ENCODE measurements at regions not wholly inside any gene's neighbourhood (a gene's known extent, or its start where the extent isn't known, plus 50 kb on each side); places are given as distances from the start of the nearest gene placed in this dataset.
A peak's percentile ranks its signal among the peaks of the same experiment; 100 is the strongest.
"Not testable (repeated sequence)": the region's sequence is repeated elsewhere in the genome, so short reads cannot be mapped to it uniquely, and the experiment has no call there.

GRCh38 chr21:13980115-13980662, 230.6 kb downstream of the LIPI start:
- not testable (repeated sequence) for H3K36me3 ChIP-seq (ENCODE audit: control insufficient read depth in 5 of 5, insufficient read depth in 5 of 5, low read length in 5 of 5); H3K9me3 ChIP-seq (ENCODE audit: control insufficient read depth in 5 of 5, low read length in 5 of 5); H3K27ac ChIP-seq (ENCODE audit: low read depth, low read length); H3K9ac ChIP-seq (ENCODE audit: low read length in 5 of 5); H3K27me3 ChIP-seq (ENCODE audit: control insufficient read depth in 5 of 5, insufficient read depth in 4 of 5, low read length in 5 of 5); H3K4me1 ChIP-seq (ENCODE audit: control insufficient read depth in 5 of 5, insufficient read depth in 5 of 5, low read length in 5 of 5)
- H3K4me3 ChIP-seq (ENCODE audit: low read depth in 1 of 5, low read length in 5 of 5), result peak overlapping the region in 4 of 5 donors; percentile 39 to 51 (median 50)

- H3K27ac ChIP-seq (ENCODE audit: low read depth, low read length), result not testable (repeated sequence)
- H3K4me3 ChIP-seq (ENCODE audit: low read depth in 1 of 5, low read length in 5 of 5), result peak overlapping the region; percentile 39 to 57 (median 51)
These were observed 231.1 kb downstream of the LIPI start for GRCh38 chr21:13979608-13980007.

DNA sequence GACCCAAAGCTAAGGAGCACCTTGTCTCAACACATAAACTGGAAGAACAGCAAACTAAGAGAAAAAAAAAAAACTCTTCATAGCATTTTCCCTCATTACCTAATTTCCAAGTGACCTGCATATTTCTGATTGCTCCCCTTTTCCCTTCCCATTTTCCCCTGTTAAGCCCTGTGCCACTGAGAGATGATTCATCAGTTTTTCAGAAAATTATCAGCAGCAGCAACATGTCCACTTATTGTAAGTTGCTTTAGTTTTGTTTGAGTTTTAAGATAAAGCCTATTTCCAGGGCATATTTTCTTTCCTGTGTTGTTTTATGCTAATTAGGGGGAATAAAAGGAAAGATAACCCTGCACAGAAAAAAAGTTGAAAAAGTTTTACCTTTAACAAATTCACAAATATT, 236.2 kb downstream of the LIPI start:
- not testable (repeated sequence) for H3K27ac ChIP-seq (ENCODE audit: low read depth, low read length); H3K27me3 ChIP-seq (ENCODE audit: control insufficient read depth in 5 of 5, insufficient read depth in 4 of 5, low read length in 5 of 5); H3K4me3 ChIP-seq (ENCODE audit: low read depth in 1 of 5, low read length in 5 of 5); H3K9me3 ChIP-seq (ENCODE audit: control insufficient read depth in 5 of 5, low read length in 5 of 5); H3K36me3 ChIP-seq (ENCODE audit: control insufficient read depth in 5 of 5, insufficient read depth in 5 of 5, low read length in 5 of 5); H3K4me1 ChIP-seq (ENCODE audit: control insufficient read depth in 5 of 5, insufficient read depth in 5 of 5, low read length in 5 of 5); H3K9ac ChIP-seq (ENCODE audit: low read length in 5 of 5)

More at GRCh38 chr21:13979608-13980007, 231.1 kb downstream of the LIPI start:
- H3K9me3 ChIP-seq (ENCODE audit: control insufficient read depth in 5 of 5, low read length in 5 of 5); H3K36me3 ChIP-seq (ENCODE audit: control insufficient read depth in 5 of 5, insufficient read depth in 5 of 5, low read length in 5 of 5); H3K9ac ChIP-seq (ENCODE audit: low read length in 5 of 5); H3K27me3 ChIP-seq (ENCODE audit: control insufficient read depth in 5 of 5, insufficient read depth in 4 of 5, low read length in 5 of 5); H3K4me1 ChIP-seq (ENCODE audit: control insufficient read depth in 5 of 5, insufficient read depth in 5 of 5, low read length in 5 of 5): not testable (repeated sequence)

GRCh38 chr21:13969853-13970252, 240.9 kb downstream of the LIPI start:
- H3K9me3 ChIP-seq (ENCODE audit: control insufficient read depth in 5 of 5, low read length in 5 of 5); H3K4me1 ChIP-seq (ENCODE audit: control insufficient read depth in 5 of 5, insufficient read depth in 5 of 5, low read length in 5 of 5); H3K36me3 ChIP-seq (ENCODE audit: control insufficient read depth in 5 of 5, insufficient read depth in 5 of 5, low read length in 5 of 5); H3K27me3 ChIP-seq (ENCODE audit: control insufficient read depth in 5 of 5, insufficient read depth in 4 of 5, low read length in 5 of 5); H3K9ac ChIP-seq (ENCODE audit: low read length in 5 of 5); H3K4me3 ChIP-seq (ENCODE audit: low read depth in 1 of 5, low read length in 5 of 5); H3K27ac ChIP-seq (ENCODE audit: low read depth, low read length): not testable (repeated sequence)

- H3K27ac ChIP-seq (ENCODE audit: low read depth, low read length); H3K9me3 ChIP-seq (ENCODE audit: control insufficient read depth in 5 of 5, low read length in 5 of 5); H3K4me1 ChIP-seq (ENCODE audit: control insufficient read depth in 5 of 5, insufficient read depth in 5 of 5, low read length in 5 of 5); H3K27me3 ChIP-seq (ENCODE audit: control insufficient read depth in 5 of 5, insufficient read depth in 4 of 5, low read length in 5 of 5); H3K9ac ChIP-seq (ENCODE audit: low read length in 5 of 5); H3K36me3 ChIP-seq (ENCODE audit: control insufficient read depth in 5 of 5, insufficient read depth in 5 of 5, low read length in 5 of 5); H3K4me3 ChIP-seq (ENCODE audit: low read depth in 1 of 5, low read length in 5 of 5): not testable (repeated sequence)
These were observed 241.8 kb downstream of the LIPI start for GRCh38 chr21:13969002-13969401.

- not testable (repeated sequence) for H3K27ac ChIP-seq (ENCODE audit: low read depth, low read length); H3K27me3 ChIP-seq (ENCODE audit: control insufficient read depth in 5 of 5, insufficient read depth in 4 of 5, low read length in 5 of 5); H3K4me3 ChIP-seq (ENCODE audit: low read depth in 1 of 5, low read length in 5 of 5); H3K9ac ChIP-seq (ENCODE audit: low read length in 5 of 5); H3K9me3 ChIP-seq (ENCODE audit: control insufficient read depth in 5 of 5, low read length in 5 of 5); H3K36me3 ChIP-seq (ENCODE audit: control insufficient read depth in 5 of 5, insufficient read depth in 5 of 5, low read length in 5 of 5); H3K4me1 ChIP-seq (ENCODE audit: control insufficient read depth in 5 of 5, insufficient read depth in 5 of 5, low read length in 5 of 5)
These were observed 247.5 kb downstream of the LIPI start for GRCh38 chr21:13963259-13963658.

DNA sequence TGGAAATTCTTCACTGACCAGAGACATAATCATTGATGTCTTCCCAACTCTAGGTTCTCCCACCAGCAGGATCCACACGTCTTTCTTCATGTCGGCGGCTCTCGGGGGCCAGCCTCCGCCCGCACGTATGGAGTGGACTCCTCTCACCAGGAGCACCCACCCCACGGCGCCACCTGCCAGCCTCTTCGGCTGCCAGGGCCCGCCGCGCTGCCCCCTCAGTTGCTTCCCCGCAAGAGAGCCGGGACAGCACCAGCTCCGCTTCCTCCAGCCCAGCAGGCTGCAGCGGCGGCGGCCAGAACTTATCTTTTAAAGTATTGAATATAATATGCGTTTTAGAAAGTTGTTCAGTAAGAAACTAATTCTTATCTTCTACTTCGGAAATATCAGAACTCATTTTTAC, 273.5 kb downstream of the LIPI start:
- no peaks in the 10 kb centered on the region for H3K4me1 ChIP-seq (ENCODE audit: control insufficient read depth in 5 of 5, insufficient read depth in 5 of 5, low read length in 5 of 5)
- no peak overlapping the region for H3K4me3 ChIP-seq (ENCODE audit: low read depth in 1 of 5, low read length in 5 of 5)
- H3K27me3 ChIP-seq (ENCODE audit: control insufficient read depth in 5 of 5, insufficient read depth in 4 of 5, low read length in 5 of 5), result no peaks in the 10 kb centered on the region
- no peak overlapping the region for H3K27ac ChIP-seq (ENCODE audit: low read depth, low read length)
- peaks cover 0 to 6% (median 0%) of the 10 kb centered on the region in 5 donors for H3K9me3 ChIP-seq (ENCODE audit: control insufficient read depth in 5 of 5, low read length in 5 of 5)
- H3K9ac ChIP-seq (ENCODE audit: low read length in 5 of 5), result no peak overlapping the region
- H3K36me3 ChIP-seq (ENCODE audit: control insufficient read depth in 5 of 5, insufficient read depth in 5 of 5, low read length in 5 of 5), result no peaks in the 10 kb centered on the region

- H3K4me1 ChIP-seq (ENCODE audit: control insufficient read depth in 5 of 5, insufficient read depth in 5 of 5, low read length in 5 of 5); H3K27ac ChIP-seq (ENCODE audit: low read depth, low read length); H3K36me3 ChIP-seq (ENCODE audit: control insufficient read depth in 5 of 5, insufficient read depth in 5 of 5, low read length in 5 of 5); H3K9me3 ChIP-seq (ENCODE audit: control insufficient read depth in 5 of 5, low read length in 5 of 5); H3K4me3 ChIP-seq (ENCODE audit: low read depth in 1 of 5, low read length in 5 of 5); H3K9ac ChIP-seq (ENCODE audit: low read length in 5 of 5); H3K27me3 ChIP-seq (ENCODE audit: control insufficient read depth in 5 of 5, insufficient read depth in 4 of 5, low read length in 5 of 5): not testable (repeated sequence)
These were observed 274.5 kb downstream of the LIPI start for GRCh38 chr21:13936033-13936937.

DNA sequence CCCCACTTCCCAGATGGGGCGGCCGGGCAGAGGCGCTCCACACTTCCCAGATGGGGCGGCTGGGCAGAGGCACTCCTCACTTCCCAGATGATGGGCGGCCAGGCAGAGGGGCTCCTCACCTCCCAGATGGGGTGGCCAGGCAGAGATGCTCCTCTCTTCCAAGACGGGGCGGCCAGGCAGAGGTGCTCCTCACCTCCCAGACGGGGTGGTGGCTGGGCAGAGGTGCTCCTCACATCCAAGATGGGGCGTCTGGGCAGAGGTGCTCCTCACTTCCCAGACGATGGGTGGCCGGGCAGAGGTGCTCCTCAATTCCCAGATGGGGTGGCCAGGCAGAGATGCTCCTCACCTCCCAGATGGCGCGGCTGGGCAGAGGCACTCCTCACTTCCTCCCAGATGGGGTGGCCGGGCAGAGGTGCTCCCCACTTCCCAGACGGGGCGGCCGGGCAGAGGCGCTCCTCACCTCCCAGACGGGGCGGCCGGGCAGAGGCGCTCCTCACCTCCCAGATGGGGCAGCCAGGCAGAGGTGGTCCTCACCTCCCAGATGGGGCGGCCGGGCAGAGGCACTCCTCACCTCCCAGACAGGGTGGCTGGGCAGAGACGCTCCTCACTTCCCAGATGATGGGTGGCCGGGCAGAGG, 275.2 kb downstream of the LIPI start:
- H3K9ac ChIP-seq (ENCODE audit: low read length in 5 of 5); H3K27me3 ChIP-seq (ENCODE audit: control insufficient read depth in 5 of 5, insufficient read depth in 4 of 5, low read length in 5 of 5); H3K27ac ChIP-seq (ENCODE audit: low read depth, low read length); H3K9me3 ChIP-seq (ENCODE audit: control insufficient read depth in 5 of 5, low read length in 5 of 5); H3K4me3 ChIP-seq (ENCODE audit: low read depth in 1 of 5, low read length in 5 of 5); H3K36me3 ChIP-seq (ENCODE audit: control insufficient read depth in 5 of 5, insufficient read depth in 5 of 5, low read length in 5 of 5); H3K4me1 ChIP-seq (ENCODE audit: control insufficient read depth in 5 of 5, insufficient read depth in 5 of 5, low read length in 5 of 5): not testable (repeated sequence)

- H3K9me3 ChIP-seq (ENCODE audit: control insufficient read depth in 5 of 5, low read length in 5 of 5); H3K36me3 ChIP-seq (ENCODE audit: control insufficient read depth in 5 of 5, insufficient read depth in 5 of 5, low read length in 5 of 5); H3K4me3 ChIP-seq (ENCODE audit: low read depth in 1 of 5, low read length in 5 of 5); H3K4me1 ChIP-seq (ENCODE audit: control insufficient read depth in 5 of 5, insufficient read depth in 5 of 5, low read length in 5 of 5); H3K9ac ChIP-seq (ENCODE audit: low read length in 5 of 5); H3K27ac ChIP-seq (ENCODE audit: low read depth, low read length); H3K27me3 ChIP-seq (ENCODE audit: control insufficient read depth in 5 of 5, insufficient read depth in 4 of 5, low read length in 5 of 5): not testable (repeated sequence)
These were observed 275.8 kb downstream of the LIPI start for GRCh38 chr21:13934887-13935342.

Measured in subcutaneous abdominal adipose tissue (tissue), 5 donors.